ENCODE measurements at regions not wholly inside any gene's neighbourhood (a gene's known extent, or its start where the extent isn't known, plus 50 kb on each side); places are given as distances from the start of the nearest gene placed in this dataset.

GRCh38 chr4:189494407-189494806 is 446.3 kb upstream of the FRG1 start:
- intact Hi-C loops (cut with DNase I; ENCODE audit: low total_unique reads) = no loop called here
- WGBS, 2 donors = 63 to 70% methylated on average over 2 of the region's 2 CpGs
- DNase-seq (ENCODE audit: low spot score in 2 of 2) = no peak
- no peak overlapping the region for H3K4me3 ChIP-seq (ENCODE audit: low read depth, poor library complexity, severe bottlenecking)
- TF ChIP-seq POLR2A (IDR thresholded peaks at IDR 0.05) = no peak

GRCh38 chr4:189497516-189497915 is 443.2 kb upstream of the FRG1 start:
- DNase-seq (ENCODE audit: low spot score in 2 of 2) = no peak
- TF ChIP-seq POLR2A (IDR thresholded peaks at IDR 0.05) = no peak
- TF ChIP-seq, protein P1, sequence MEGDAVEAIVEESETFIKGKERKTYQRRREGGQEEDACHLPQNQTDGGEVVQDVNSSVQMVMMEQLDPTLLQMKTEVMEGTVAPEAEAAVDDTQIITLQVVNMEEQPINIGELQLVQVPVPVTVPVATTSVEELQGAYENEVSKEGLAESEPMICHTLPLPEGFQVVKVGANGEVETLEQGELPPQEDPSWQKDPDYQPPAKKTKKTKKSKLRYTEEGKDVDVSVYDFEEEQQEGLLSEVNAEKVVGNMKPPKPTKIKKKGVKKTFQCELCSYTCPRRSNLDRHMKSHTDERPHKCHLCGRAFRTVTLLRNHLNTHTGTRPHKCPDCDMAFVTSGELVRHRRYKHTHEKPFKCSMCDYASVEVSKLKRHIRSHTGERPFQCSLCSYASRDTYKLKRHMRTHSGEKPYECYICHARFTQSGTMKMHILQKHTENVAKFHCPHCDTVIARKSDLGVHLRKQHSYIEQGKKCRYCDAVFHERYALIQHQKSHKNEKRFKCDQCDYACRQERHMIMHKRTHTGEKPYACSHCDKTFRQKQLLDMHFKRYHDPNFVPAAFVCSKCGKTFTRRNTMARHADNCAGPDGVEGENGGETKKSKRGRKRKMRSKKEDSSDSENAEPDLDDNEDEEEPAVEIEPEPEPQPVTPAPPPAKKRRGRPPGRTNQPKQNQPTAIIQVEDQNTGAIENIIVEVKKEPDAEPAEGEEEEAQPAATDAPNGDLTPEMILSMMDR (IDR thresholded peaks at IDR 0.05) = no peak
- 63 to 70% methylated on average over 6 of the region's 6 CpGs for WGBS, 2 donors
- H3K4me3 ChIP-seq (ENCODE audit: low read depth, poor library complexity, severe bottlenecking) = no peak overlapping the region
- intact Hi-C loops (cut with DNase I; ENCODE audit: low total_unique reads) = no loop called here

DNA sequence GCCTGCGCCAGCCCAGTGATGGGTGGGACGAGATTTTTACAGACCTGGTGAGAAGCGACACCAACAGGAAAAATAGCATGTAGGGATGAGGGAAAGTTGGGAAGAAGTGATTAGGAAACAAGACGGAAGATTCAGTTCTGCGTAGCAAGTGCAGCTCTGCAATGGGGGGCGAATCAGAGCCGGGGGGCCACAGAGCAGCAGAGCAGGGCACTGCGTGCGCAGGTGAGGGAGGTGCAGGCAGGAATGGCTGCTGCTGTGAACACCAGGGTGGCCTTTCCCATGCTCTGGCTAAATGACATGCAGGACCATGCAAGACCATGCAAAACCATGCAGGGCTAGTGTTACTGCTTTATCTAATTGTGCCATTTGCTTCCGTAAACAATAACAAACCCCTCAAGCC is 442.7 kb upstream of the FRG1 start:
- TF ChIP-seq, protein P1 (IDR thresholded peaks at IDR 0.05) = no peak
- TF ChIP-seq POLR2A (IDR thresholded peaks at IDR 0.05) = no peak

GRCh38 chr4:189498457-189498856 is 442.2 kb upstream of the FRG1 start:
- intact Hi-C loops (cut with DNase I; ENCODE audit: low total_unique reads) = no loop called here
- H3K4me3 ChIP-seq (ENCODE audit: low read depth, poor library complexity, severe bottlenecking) = no peak overlapping the region
- TF ChIP-seq, protein P1 (IDR thresholded peaks at IDR 0.05) = no peak
- TF ChIP-seq POLR2A (IDR thresholded peaks at IDR 0.05) = no peak
- WGBS, 2 donors = 60 to 61% methylated on average over 8 of the region's 8 CpGs
- no peak for DNase-seq (ENCODE audit: low spot score in 2 of 2)

More for the DNA sequence above, 442.7 kb upstream of the FRG1 start:
- intact Hi-C loops (cut with DNase I; ENCODE audit: low total_unique reads) = no loop called here
- WGBS, 2 donors = 90 to 91% methylated on average over 10 of the region's 10 CpGs
- no peak for DNase-seq (ENCODE audit: low spot score in 2 of 2)
- no peak overlapping the region for H3K4me3 ChIP-seq (ENCODE audit: low read depth, poor library complexity, severe bottlenecking)

- WGBS, 2 donors = 72 to 75% methylated on average over 7 of the region's 7 CpGs
- DNase-seq (ENCODE audit: low spot score in 2 of 2) = no peak
Observed at GRCh38 chr4:189499696-189500095, 441.0 kb upstream of the FRG1 start.

DNA sequence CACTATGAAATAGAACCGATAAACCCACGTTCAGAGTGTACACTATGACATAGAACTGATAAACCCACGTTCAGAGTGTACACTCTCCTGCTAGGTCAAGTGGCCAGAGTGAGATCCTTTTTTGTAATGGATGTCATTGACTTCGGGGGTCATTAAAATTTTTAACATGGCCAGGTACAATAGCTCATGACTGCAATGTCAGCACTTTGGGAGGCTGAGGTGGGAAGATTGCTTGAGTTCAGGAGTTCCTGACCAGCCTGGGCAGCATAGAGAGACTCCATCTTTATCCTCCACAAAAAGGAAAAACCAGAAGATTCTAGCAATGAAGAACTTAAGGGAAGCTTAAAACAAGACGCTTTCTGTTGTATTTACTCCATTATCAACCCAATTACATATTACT is 439.7 kb upstream of the FRG1 start:
- intact Hi-C loops (cut with DNase I; ENCODE audit: low total_unique reads) = no loop called here
- H3K4me3 ChIP-seq (ENCODE audit: low read depth, poor library complexity, severe bottlenecking) = no peak overlapping the region
- TF ChIP-seq, protein P1 (IDR thresholded peaks at IDR 0.05) = no peak
- no peak for TF ChIP-seq POLR2A (IDR thresholded peaks at IDR 0.05)
- no peak for DNase-seq (ENCODE audit: low spot score in 2 of 2)
- 84 to 91% methylated on average over 5 of the region's 5 CpGs for WGBS, 2 donors

More at GRCh38 chr4:189499696-189500095, 441.0 kb upstream of the FRG1 start:
- H3K4me3 ChIP-seq (ENCODE audit: low read depth, poor library complexity, severe bottlenecking) = no peak overlapping the region
- intact Hi-C loops (cut with DNase I; ENCODE audit: low total_unique reads) = no loop called here
- TF ChIP-seq, protein P1 (IDR thresholded peaks at IDR 0.05) = no peak
- no peak for TF ChIP-seq POLR2A (IDR thresholded peaks at IDR 0.05)

All from lower leg skin (tissue), 4 donors.